Forelimb muscle (tissue), 1 donor: ENCODE measurements at regions not wholly inside any gene's neighbourhood (a gene's known extent, or its start where the extent isn't known, plus 50 kb on each side); places are given as distances from the start of the nearest gene placed in this dataset.

Source experiments
- DNase-seq: peaks from one replicate; pipeline ENCODE4 v3.0.0-alpha.2; 2013; ENCODE audit warnings: low read depth

GRCh38 chr1:95370691-95371562 is 136.9 kb downstream of the RWDD3 start:
- no peak for DNase-seq

- DNase-seq, result no peak
Observed at GRCh38 chr1:95371666-95372282, 137.8 kb downstream of the RWDD3 start.

GRCh38 chr1:95375174-95375573 is 141.2 kb downstream of the RWDD3 start:
- no peak for DNase-seq

DNA sequence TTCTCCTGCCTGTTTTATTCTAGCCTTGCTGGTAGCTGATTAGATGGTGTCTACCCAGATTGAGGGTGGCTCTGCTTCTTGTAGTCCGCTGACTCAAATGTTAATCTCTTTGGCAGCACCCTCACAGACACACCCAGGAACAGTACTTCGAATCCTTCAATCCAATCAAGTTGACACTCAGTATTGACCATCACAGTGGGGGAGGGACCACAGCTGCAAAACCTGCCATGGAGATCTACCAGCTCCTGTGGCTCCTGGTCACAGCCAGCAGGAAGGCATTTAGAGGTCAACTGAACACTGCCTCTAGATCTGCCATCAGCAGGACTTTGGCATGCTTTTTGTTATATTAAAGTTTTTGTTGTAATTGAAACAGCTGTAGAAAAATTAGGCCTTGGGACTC is 146.9 kb downstream of the RWDD3 start:
- DNase-seq, result no peak

- DNase-seq, result no peak
Observed at GRCh38 chr1:95382000-95382786, 148.2 kb downstream of the RWDD3 start.

GRCh38 chr1:95383111-95383510 is 149.1 kb downstream of the RWDD3 start:
- DNase-seq, result no peak

DNA sequence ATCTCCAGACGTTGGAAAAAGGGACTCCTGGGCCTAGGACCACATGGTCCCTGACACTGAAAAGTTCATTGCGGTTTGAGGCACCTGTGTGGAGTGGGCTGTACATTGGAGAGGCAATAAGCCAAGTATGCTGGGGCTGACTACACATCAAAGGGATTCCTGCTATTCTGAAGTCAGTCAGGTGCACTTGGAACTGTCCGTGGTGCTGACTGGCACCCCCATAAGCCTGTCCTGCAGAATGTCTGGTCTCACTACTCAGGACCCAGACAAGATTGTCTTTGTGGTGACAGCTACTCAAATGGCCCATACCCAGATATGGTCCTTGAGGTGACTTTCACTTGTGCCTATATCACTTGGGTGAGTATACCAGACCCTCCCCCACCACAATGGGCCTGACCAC is 150.6 kb downstream of the RWDD3 start:
- peak; percentile 1 for DNase-seq

GRCh38 chr1:95386371-95386770 is 152.4 kb downstream of the RWDD3 start:
- no peak for DNase-seq

GRCh38 chr1:95386915-95387314 is 152.9 kb downstream of the RWDD3 start:
- DNase-seq, result no peak

DNA sequence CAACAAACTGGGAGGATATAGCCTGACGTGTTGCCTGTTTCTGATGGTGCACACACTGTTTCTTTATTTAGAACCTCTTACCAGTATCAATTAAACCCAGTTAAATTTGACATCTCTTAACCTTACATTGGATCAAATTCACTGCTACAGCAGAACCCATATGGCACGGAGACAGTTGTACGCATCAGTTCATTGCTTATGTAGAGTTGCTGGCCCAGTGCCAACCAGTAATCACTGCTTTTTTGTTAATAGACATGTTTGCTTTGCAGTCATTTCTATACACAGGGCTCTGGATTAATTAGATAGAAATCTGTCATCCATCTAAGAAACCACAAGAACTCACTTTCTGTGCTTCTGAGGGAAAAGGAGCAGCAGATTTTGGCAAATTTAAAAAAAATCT is 154.0 kb downstream of the RWDD3 start:
- no peak for DNase-seq

GRCh38 chr1:95393434-95393833 is 159.4 kb downstream of the RWDD3 start:
- DNase-seq, result no peak

- no peak for DNase-seq
Observed at GRCh38 chr1:95396557-95396956, 162.5 kb downstream of the RWDD3 start.

GRCh38 chr1:95402780-95403179 is 168.8 kb downstream of the RWDD3 start:
- DNase-seq, result no peak

DNA sequence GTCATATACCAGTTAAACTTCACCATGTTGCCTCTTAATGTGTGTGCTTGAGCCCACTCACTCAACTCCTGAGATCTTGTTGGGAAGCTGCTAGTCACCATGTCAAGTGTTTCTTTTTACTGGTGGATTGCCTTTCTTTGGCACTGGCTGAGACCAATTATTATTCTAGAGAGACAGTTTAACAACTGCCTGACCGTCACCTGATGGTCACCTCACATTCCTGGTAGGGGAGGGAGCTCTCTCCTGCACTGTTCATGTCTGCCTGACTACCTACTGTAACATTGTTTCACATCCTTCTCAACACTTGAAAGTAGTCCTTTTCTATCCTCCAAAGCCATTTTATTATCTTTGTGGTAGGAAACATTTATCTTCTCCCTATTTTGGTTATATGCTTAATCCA is 172.3 kb downstream of the RWDD3 start:
- no peak for DNase-seq

- DNase-seq, result peak; percentile 1
Observed at GRCh38 chr1:95407131-95407885, 173.3 kb downstream of the RWDD3 start.

DNA sequence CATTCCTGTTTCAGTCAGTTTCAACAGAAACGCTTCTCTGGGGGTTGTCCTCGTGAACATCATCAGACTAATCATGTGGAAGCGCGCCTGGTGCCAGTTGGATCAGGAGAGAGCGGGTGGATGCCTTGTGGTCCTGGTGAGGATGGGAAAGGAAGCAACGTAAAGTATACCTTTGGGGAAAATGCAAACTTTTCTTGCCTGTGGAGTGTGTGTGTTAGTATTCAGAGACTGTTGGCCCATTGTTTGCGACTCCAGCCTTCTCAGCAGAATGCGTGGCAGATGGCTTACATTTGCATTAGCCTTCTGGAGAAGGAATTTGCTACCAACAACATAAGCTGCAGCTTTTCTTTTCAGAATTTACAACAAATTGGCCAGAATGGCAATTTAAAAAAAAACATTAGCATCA is 173.9 kb downstream of the RWDD3 start:
- peak; percentile 1 for DNase-seq

DNA sequence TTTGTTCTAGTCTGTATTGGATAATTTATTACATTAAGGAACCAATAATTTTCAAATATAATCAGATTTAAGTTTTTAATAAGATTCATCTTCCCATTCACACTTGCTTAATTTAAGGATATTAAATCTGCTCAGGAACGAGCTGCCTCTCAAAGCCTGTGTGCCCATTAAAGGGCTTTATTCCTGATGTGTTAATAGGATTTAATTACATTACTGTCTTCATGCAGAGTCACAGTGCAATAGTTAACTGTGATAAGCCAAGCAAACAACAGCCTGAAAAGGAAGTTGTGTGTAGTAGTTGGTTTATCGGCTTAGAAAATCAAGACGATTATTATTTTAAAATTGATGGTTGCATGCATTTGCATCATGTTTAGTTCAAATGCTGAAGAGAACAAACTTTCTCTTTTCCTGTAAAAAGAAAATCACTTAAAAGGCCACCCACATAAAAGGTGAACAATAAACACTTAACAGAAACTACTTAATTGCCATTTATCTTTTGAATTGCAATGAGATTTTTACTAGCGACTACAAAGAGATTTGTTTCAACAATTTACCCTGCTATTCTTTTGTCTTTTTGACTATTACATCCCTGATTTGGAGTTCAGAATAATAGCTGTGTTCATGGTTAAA is 174.6 kb downstream of the RWDD3 start:
- no peak for DNase-seq

DNA sequence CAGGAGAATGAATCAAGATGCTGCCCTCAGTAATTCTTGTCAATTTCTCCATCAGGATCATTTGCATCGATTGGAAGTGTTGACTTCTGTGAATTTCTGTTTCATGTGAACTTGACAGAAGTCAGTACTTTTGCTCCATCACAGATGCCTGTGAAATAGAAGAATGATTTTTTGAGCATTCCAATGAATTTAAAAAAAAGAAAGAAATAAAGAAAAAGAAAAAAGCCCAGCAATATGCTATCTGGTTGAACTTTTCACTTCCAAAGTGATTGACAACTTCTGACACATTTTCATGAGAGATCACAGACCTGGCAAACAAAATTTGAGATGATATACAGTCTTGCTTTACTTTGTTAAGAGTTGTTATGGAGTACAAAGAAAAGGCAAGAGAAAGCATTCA is 175.3 kb downstream of the RWDD3 start:
- DNase-seq, result no peak

DNA sequence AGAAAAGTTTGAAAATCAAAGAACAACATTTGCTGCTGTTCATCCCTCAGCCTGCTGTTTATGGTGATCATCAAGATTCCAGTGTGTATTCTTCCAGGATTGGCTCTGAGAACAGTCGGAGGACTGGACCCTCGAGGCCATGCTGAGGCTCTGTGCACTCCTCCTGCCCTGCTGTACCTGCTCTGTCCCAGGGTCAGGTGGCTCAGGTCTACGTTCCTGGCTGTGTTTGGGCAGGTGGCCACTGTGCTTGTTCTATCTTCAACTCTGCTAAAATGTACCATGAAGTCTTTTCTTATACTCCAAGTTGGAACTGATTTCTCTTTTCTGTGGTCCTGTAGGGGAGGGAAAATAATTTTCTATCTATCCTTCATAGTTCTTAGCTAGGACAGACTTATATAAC is 175.9 kb downstream of the RWDD3 start:
- DNase-seq, result no peak

DNA sequence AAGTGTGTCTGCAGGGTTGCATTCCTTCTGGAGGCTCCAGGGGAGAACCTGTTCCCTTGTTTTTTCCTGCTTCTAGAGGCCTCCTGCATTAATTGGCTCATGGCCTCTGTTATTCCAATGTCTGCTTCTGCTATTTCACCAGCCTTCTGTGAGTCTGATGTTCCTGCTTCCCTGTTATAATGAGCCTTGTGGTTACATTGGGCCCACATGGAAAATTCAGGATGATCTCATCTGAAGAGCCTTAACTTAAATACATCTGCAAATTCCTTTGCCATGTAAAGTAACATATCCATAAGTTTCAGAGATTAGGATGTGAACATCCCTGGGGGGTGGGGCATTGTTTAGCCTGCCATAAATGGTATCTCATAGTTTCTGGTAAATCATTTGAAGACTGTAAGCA is 181.1 kb downstream of the RWDD3 start:
- DNase-seq, result no peak

DNA sequence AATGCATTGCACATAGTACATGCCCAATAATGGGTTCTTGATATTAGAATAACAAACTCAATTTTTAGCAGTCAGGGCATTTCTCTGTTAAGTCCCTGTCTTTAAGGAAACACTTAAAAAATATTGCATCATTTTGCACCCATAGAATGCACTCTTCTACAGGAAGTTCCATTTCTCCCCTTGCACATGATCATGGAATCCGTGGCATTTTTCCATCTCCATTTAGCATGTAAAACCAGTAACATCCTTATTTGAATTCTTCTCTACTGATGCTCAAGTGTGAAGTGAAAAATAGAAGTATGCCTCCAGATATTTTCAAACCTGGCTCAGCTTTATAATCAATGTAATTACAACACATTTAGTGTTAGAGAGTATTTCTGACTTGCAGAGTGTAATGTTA is 192.8 kb downstream of the RWDD3 start:
- no peak for DNase-seq
